Right lobe of liver (tissue), 6 donors: ENCODE measurements at regions not wholly inside any gene's neighbourhood (a gene's known extent, or its start where the extent isn't known, plus 50 kb on each side); places are given as distances from the start of the nearest gene placed in this dataset.
"Not testable (repeated sequence)": the region's sequence is repeated elsewhere in the genome, so short reads cannot be mapped to it uniquely, and the experiment has no call there.

Source experiments
- ATAC-seq, 4 donors: fragments of 200-7000 bp; cut with Tn5 transposase; one replicate each; pipeline ENCODE4 v1.9.1; 2020; ENCODE audit warnings: mild to moderate bottlenecking in 4 of 4, moderate library complexity in 4 of 4
- DNase-seq, 3 donors: peaks; one replicate each; pipeline ENCODE4 v3.0.0-alpha.2; 2020
- H3K27ac ChIP-seq, 3 donors: fragments of 200-600 bp; one replicate each; pipeline ENCODE4 v1.8.0; 2022
- H3K27me3 ChIP-seq, 2 donors: fragments of 200-600 bp; one replicate each; pipeline ENCODE4 v1.8.0; 2022
- H3K36me3 ChIP-seq, 4 donors: fragments of 200-600 bp; sonication (generic) in 1 of 4; one replicate each; pipeline versions ENCODE4 v1.5.1 to v1.8.0; 2017 to 2022; ENCODE audit warnings: control low read depth in 1 of 4
- H3K4me1 ChIP-seq, 4 donors: fragments of 200-600 bp; sonication (generic) in 1 of 4; one replicate each; pipeline versions ENCODE4 v1.5.1 to v1.8.0; 2017 to 2022; ENCODE audit warnings: control low read depth in 1 of 4
- H3K4me3 ChIP-seq, 3 donors: fragments of 200-600 bp; one replicate each; pipeline ENCODE4 v1.8.0; 2022
- H3K9me3 ChIP-seq, 4 donors: fragments of 200-600 bp; sonication (generic) in 1 of 4; one replicate each; pipeline versions ENCODE4 v1.5.1 to v1.8.0; 2017 to 2022; ENCODE audit warnings: control low read depth in 1 of 4
- CTCF ChIP-seq, 4 donors: fragments of 200-600 bp in 3 of 4; fragments of 450-650 bp in 1 of 4; IDR thresholded peaks; one replicate each; pipeline versions ENCODE4 v1.5.1 to v1.8.0; 2016 to 2022; ENCODE audit warnings: antibody characterized with exemption in 4 of 4, mild to moderate bottlenecking in 2 of 4
- POLR2A ChIP-seq: fragments of 450-650 bp; IDR thresholded peaks from one replicate; pipeline ENCODE4 v1.6.1; 2017; ENCODE audit warnings: antibody characterized with exemption, mild to moderate bottlenecking
- WGBS: methylation state at CpG from one replicate; pipeline ENCODE4 v1.1.6; 2018; ENCODE audit warnings: low coverage, low lambda C conversion rate; ENCODE audit not compliant: insufficient coverage; ENCODE audit errors: missing lambda C conversion rate; 5-methylcytosine and 5-hydroxymethylcytosine counted together
- intact Hi-C, 2 donors: fragments of 100-400 bp; cut with DNase I; formaldehyde crosslinking; loops; one replicate each; pipeline versions ENCODE4 v1.11.2 to v1.14.1; 2022
- donor health status: DM: no; HTN: yes; CAD: no.
- donor health status: DM: no; HTN: no; CAD: no.
- donor health status: DM: no; HTN: no; CAD: no.
- donor health status: DM: no; HTN: yes; CAD: no.
- donor health status: DM: no; HTN: yes; CAD: no.

GRCh38 chr5:124961521-124961920 lies 215.1 kb upstream of the ZNF608 start:
- intact Hi-C loops = no loop called here
- WGBS = 45% methylated on average over 4 of the region's 4 CpGs
- Histone ChIP-seq H3K27ac (no peak overlapping the region), H3K4me3 (no peak overlapping the region), H3K9me3 (no peaks in the 10 kb centered on the region), H3K4me1 (no peaks in the 10 kb centered on the region), H3K36me3 (no peaks in the 10 kb centered on the region), H3K27me3 (no peaks in the 10 kb centered on the region)
- no peak for DNase-seq
- TF ChIP-seq CTCF (IDR thresholded peaks at IDR 0.05) = no peak
- ATAC-seq = peak in 2 of 4 donors; percentile 24 to 59

GRCh38 chr5:124962111-124962510 lies 215.7 kb upstream of the ZNF608 start:
- no peak for TF ChIP-seq CTCF (IDR thresholded peaks at IDR 0.05)
- no peak for TF ChIP-seq POLR2A
- Histone ChIP-seq H3K36me3 (no peaks in the 10 kb centered on the region), H3K4me3 (no peak overlapping the region), H3K27me3 (no peaks in the 10 kb centered on the region), H3K27ac (no peak overlapping the region), H3K9me3 (no peaks in the 10 kb centered on the region), H3K4me1 (no peaks in the 10 kb centered on the region)
- WGBS = 80% methylated on average over 3 of the region's 3 CpGs
- intact Hi-C loops = no loop called here
- DNase-seq = no peak
- ATAC-seq = no peak

GRCh38 chr5:124962735-124963134 lies 216.3 kb upstream of the ZNF608 start:
- H3K36me3 ChIP-seq = no peaks in the 10 kb centered on the region
- DNase-seq = no peak
- no peaks in the 10 kb centered on the region for H3K4me1 ChIP-seq
- TF ChIP-seq POLR2A = no peak
- TF ChIP-seq CTCF (IDR thresholded peaks at IDR 0.05) = no peak
- intact Hi-C loops = no loop called here
- no peak for ATAC-seq
- 70% methylated on average over 2 of the region's 6 CpGs for WGBS
- H3K27ac ChIP-seq = no peak overlapping the region
- H3K9me3 ChIP-seq = no peaks in the 10 kb centered on the region
- no peak overlapping the region for H3K4me3 ChIP-seq
- H3K27me3 ChIP-seq = no peaks in the 10 kb centered on the region

- Histone ChIP-seq H3K4me1 (no peaks in the 10 kb centered on the region), H3K27ac (no peak overlapping the region), H3K9me3 (no peaks in the 10 kb centered on the region), H3K27me3 (no peaks in the 10 kb centered on the region), H3K4me3 (no peak overlapping the region), H3K36me3 (no peaks in the 10 kb centered on the region)
- peak in 2 of 4 donors; percentile 28 to 31 for ATAC-seq
- TF ChIP-seq CTCF (IDR thresholded peaks at IDR 0.05) = no peak
- TF ChIP-seq POLR2A = no peak
- no peak for DNase-seq
- WGBS = 62% methylated on average over 7 of the region's 14 CpGs
- intact Hi-C loops = no loop called here
Measured at GRCh38 chr5:124963236-124963919, 216.9 kb upstream of the ZNF608 start.

- intact Hi-C loops = not testable (repeated sequence)
- 72% methylated on average over 5 of the region's 5 CpGs for WGBS
Measured at GRCh38 chr5:124966741-124967140, 220.3 kb upstream of the ZNF608 start.

GRCh38 chr5:124970381-124970780 lies 223.9 kb upstream of the ZNF608 start:
- H3K9me3 ChIP-seq, intact Hi-C loops, H3K36me3 ChIP-seq, H3K27ac ChIP-seq, H3K4me1 ChIP-seq, H3K27me3 ChIP-seq, ATAC-seq, DNase-seq, H3K4me3 ChIP-seq: not testable (repeated sequence)
- 82% methylated on average over 4 of the region's 5 CpGs for WGBS

More at GRCh38 chr5:124966741-124967140, 220.3 kb upstream of the ZNF608 start:
- not testable (repeated sequence) for H3K9me3 ChIP-seq, H3K4me1 ChIP-seq, DNase-seq, H3K27ac ChIP-seq, H3K27me3 ChIP-seq, ATAC-seq, H3K36me3 ChIP-seq, H3K4me3 ChIP-seq
